Thymus (tissue), 11 donors: ENCODE measurements at regions not wholly inside any gene's neighbourhood (a gene's known extent, or its start where the extent isn't known, plus 50 kb on each side); places are given as distances from the start of the nearest gene placed in this dataset.

Source experiments
- DNase-seq, 9 donors: peaks; one replicate each; pipeline ENCODE4 v3.0.0-alpha.2; 2013; ENCODE audit warnings: low spot score in 9 of 9, low read depth in 6 of 9, missing footprints in 1 of 9
- H3K27ac ChIP-seq, 2 donors: one replicate each; pipeline ENCODE4 v1.5.1; 2013; ENCODE audit warnings: control low read depth in 1 of 2, low read depth in 1 of 2, low read length in 1 of 2, mild to moderate bottlenecking in 1 of 2, moderate library complexity in 1 of 2
- H3K27me3 ChIP-seq, 2 donors: one replicate each; pipeline ENCODE4 v1.5.1; 2013; ENCODE audit warnings: low read length in 1 of 2; ENCODE audit not compliant: control insufficient read depth in 2 of 2, insufficient read depth in 1 of 2
- H3K36me3 ChIP-seq, 2 donors: one replicate each; pipeline ENCODE4 v1.5.1; 2013; ENCODE audit warnings: low read length in 1 of 2, mild to moderate bottlenecking in 1 of 2, moderate library complexity in 1 of 2; ENCODE audit not compliant: control insufficient read depth in 2 of 2, insufficient read depth in 2 of 2
- H3K4me1 ChIP-seq, 2 donors: one replicate each; pipeline ENCODE4 v1.5.1; 2013; ENCODE audit warnings: low read length in 2 of 2; ENCODE audit not compliant: control insufficient read depth in 2 of 2, insufficient read depth in 2 of 2
- H3K4me3 ChIP-seq, 2 donors: one replicate each; pipeline ENCODE4 v1.5.1; 2013; ENCODE audit warnings: low read length in 2 of 2, control low read depth in 1 of 2, mild to moderate bottlenecking in 1 of 2
- H3K9me3 ChIP-seq, 2 donors: one replicate each; pipeline ENCODE4 v1.5.1; 2013; ENCODE audit warnings: low read length in 1 of 2, mild to moderate bottlenecking in 1 of 2; ENCODE audit not compliant: control insufficient read depth in 2 of 2, insufficient read depth in 1 of 2
- WGBS: extraction: QIAGEN DNeasy Blood & Tissue Kit; methylation state at CpG from one replicate; pipeline ENCODE4 v1.1.7; 2013; 5-methylcytosine and 5-hydroxymethylcytosine counted together
- donor health status: healthy.

GRCh38 chr4:26108054-26108453 lies 194.0 kb downstream of the SMIM20 start:
- H3K36me3 ChIP-seq, result no peaks in the 10 kb centered on the region
- no peaks in the 10 kb centered on the region for H3K4me1 ChIP-seq
- H3K27ac ChIP-seq, result no peak overlapping the region
- 94% methylated on average over 2 of the region's 2 CpGs for WGBS
- no peaks in the 10 kb centered on the region for H3K9me3 ChIP-seq
- H3K27me3 ChIP-seq, result no peaks in the 10 kb centered on the region
- DNase-seq, result no peak
- no peak overlapping the region for H3K4me3 ChIP-seq

- H3K4me3 ChIP-seq, result no peak overlapping the region
- DNase-seq, result no peak
- H3K27ac ChIP-seq, result no peak overlapping the region
- H3K27me3 ChIP-seq, result no peaks in the 10 kb centered on the region
- no peaks in the 10 kb centered on the region for H3K4me1 ChIP-seq
- no peaks in the 10 kb centered on the region for H3K36me3 ChIP-seq
- no peaks in the 10 kb centered on the region for H3K9me3 ChIP-seq
- 67% methylated on average over 5 of the region's 5 CpGs for WGBS
These were observed 196.5 kb downstream of the SMIM20 start for GRCh38 chr4:26110493-26110892.

- H3K36me3 ChIP-seq, result no peaks in the 10 kb centered on the region
- H3K27ac ChIP-seq, result no peak overlapping the region
- no peak for DNase-seq
- H3K27me3 ChIP-seq, result no peaks in the 10 kb centered on the region
- no peaks in the 10 kb centered on the region for H3K4me1 ChIP-seq
- H3K9me3 ChIP-seq, result no peaks in the 10 kb centered on the region
- 95% methylated on average over 4 of the region's 4 CpGs for WGBS
- no peak overlapping the region for H3K4me3 ChIP-seq
These were observed 199.4 kb downstream of the SMIM20 start for GRCh38 chr4:26113339-26113940.

- Histone ChIP-seq H3K27me3 (no peaks in the 10 kb centered on the region), H3K36me3 (no peaks in the 10 kb centered on the region), H3K27ac (no peak overlapping the region), H3K4me3 (no peak overlapping the region), H3K9me3 (no peaks in the 10 kb centered on the region), H3K4me1 (no peaks in the 10 kb centered on the region)
- 92% methylated on average over 4 of the region's 4 CpGs for WGBS
- no peak for DNase-seq
These were observed 202.0 kb downstream of the SMIM20 start for GRCh38 chr4:26116057-26116456.

- Histone ChIP-seq H3K9me3 (no peaks in the 10 kb centered on the region), H3K4me3 (no peak overlapping the region), H3K27ac (no peak overlapping the region), H3K36me3 (no peaks in the 10 kb centered on the region), H3K4me1 (no peaks in the 10 kb centered on the region), H3K27me3 (no peaks in the 10 kb centered on the region)
- WGBS, result 95% methylated on average over 6 of the region's 6 CpGs
- DNase-seq, result no peak
These were observed 200.6 kb upstream of the RBPJ start for GRCh38 chr4:26120098-26120825.

GRCh38 chr4:26122690-26123089 lies 198.1 kb upstream of the RBPJ start:
- H3K27ac ChIP-seq, result no peak overlapping the region
- H3K27me3 ChIP-seq, result no peaks in the 10 kb centered on the region
- DNase-seq, result no peak
- no peak overlapping the region for H3K4me3 ChIP-seq
- H3K36me3 ChIP-seq, result no peaks in the 10 kb centered on the region
- no peaks in the 10 kb centered on the region for H3K4me1 ChIP-seq
- H3K9me3 ChIP-seq, result no peaks in the 10 kb centered on the region
- 94% methylated on average over 3 of the region's 3 CpGs for whole genome bisulfite sequencing

GRCh38 chr4:26124753-26125321 lies 196.0 kb upstream of the RBPJ start:
- H3K36me3 ChIP-seq, result no peaks in the 10 kb centered on the region
- H3K27me3 ChIP-seq, result no peaks in the 10 kb centered on the region
- WGBS, result 96% methylated on average over 7 of the region's 7 CpGs
- no peak for DNase-seq
- H3K4me1 ChIP-seq, result no peaks in the 10 kb centered on the region
- no peaks in the 10 kb centered on the region for H3K9me3 ChIP-seq
- H3K4me3 ChIP-seq, result no peak overlapping the region
- no peak overlapping the region for H3K27ac ChIP-seq

- Histone ChIP-seq H3K36me3 (no peaks in the 10 kb centered on the region), H3K4me1 (no peaks in the 10 kb centered on the region), H3K27ac (no peak overlapping the region), H3K4me3 (no peak overlapping the region), H3K9me3 (no peaks in the 10 kb centered on the region), H3K27me3 (no peaks in the 10 kb centered on the region)
- 77% methylated on average over 5 of the region's 5 CpGs for WGBS
- no peak for DNase-seq
These were observed 194.6 kb upstream of the RBPJ start for GRCh38 chr4:26126143-26126718.

GRCh38 chr4:26126994-26127393 lies 193.8 kb upstream of the RBPJ start:
- DNase-seq, result no peak
- H3K27ac ChIP-seq, result no peak overlapping the region
- H3K27me3 ChIP-seq, result no peaks in the 10 kb centered on the region
- no peaks in the 10 kb centered on the region for H3K9me3 ChIP-seq
- H3K36me3 ChIP-seq, result no peaks in the 10 kb centered on the region
- WGBS, result 95% methylated on average over 4 of the region's 4 CpGs
- no peak overlapping the region for H3K4me3 ChIP-seq
- H3K4me1 ChIP-seq, result no peaks in the 10 kb centered on the region
